GM23248 (cell line): ENCODE measurements at regions not wholly inside any gene's neighbourhood (a gene's known extent, or its start where the extent isn't known, plus 50 kb on each side); places are given as distances from the start of the nearest gene placed in this dataset.
"Not testable (repeated sequence)": the region's sequence is repeated elsewhere in the genome, so short reads cannot be mapped to it uniquely, and the experiment has no call there.

Experiments
- DNase-seq: peaks from one replicate; pipeline ENCODE4 v3.0.0-alpha.2; 2015
- H2AFZ ChIP-seq: fragments of 200-600 bp; sonication (generic); 2 replicates; pipeline ENCODE4 v1.6.1; 2016; ENCODE audit warnings: antibody characterized with exemption
- H3F3A ChIP-seq: fragments of 200-600 bp; sonication (generic); 2 replicates; pipeline ENCODE4 v1.6.1; 2016; ENCODE audit warnings: mild to moderate bottlenecking, antibody characterized with exemption, mixed run types; ENCODE audit not compliant: insufficient read depth
- H3K27ac ChIP-seq: fragments of 200-600 bp; sonication (generic); 2 replicates; pipeline ENCODE4 v1.5.1; 2016; ENCODE audit warnings: mild to moderate bottlenecking
- H3K27me3 ChIP-seq: fragments of 200-600 bp; sonication (generic); replicated peaks from 2 replicates; pipeline ENCODE4 v1.6.1; 2016; ENCODE audit warnings: mild to moderate bottlenecking; ENCODE audit not compliant: insufficient read depth
- H3K36me3 ChIP-seq: fragments of 200-600 bp; sonication (generic); 2 replicates; pipeline ENCODE4 v1.6.1; 2016; ENCODE audit warnings: low read depth, mild to moderate bottlenecking
- H3K4me1 ChIP-seq: fragments of 200-600 bp; sonication (generic); 2 replicates; pipeline ENCODE4 v1.6.1; 2016; ENCODE audit warnings: mild to moderate bottlenecking; ENCODE audit not compliant: insufficient read depth
- H3K4me2 ChIP-seq: fragments of 200-600 bp; sonication (generic); one replicate; pipeline ENCODE4 v1.6.1; 2016; ENCODE audit warnings: mild to moderate bottlenecking; ENCODE audit not compliant: unreplicated experiment
- H3K4me3 ChIP-seq: fragments of 200-600 bp; sonication (generic); 2 replicates; pipeline ENCODE4 v1.5.1; 2016; ENCODE audit warnings: mild to moderate bottlenecking
- H3K79me2 ChIP-seq: fragments of 200-600 bp; sonication (generic); 2 replicates; pipeline ENCODE4 v1.6.1; 2016; ENCODE audit warnings: mild to moderate bottlenecking; ENCODE audit not compliant: insufficient read depth
- H3K9ac ChIP-seq: fragments of 200-600 bp; sonication (generic); 2 replicates; pipeline ENCODE4 v1.6.1; 2016; ENCODE audit warnings: mild to moderate bottlenecking
- H3K9me2 ChIP-seq: fragments of 200-600 bp; sonication (generic); 2 replicates; pipeline ENCODE4 v1.6.1; 2016; ENCODE audit warnings: mixed run types, mild to moderate bottlenecking, moderate library complexity; ENCODE audit not compliant: insufficient read depth
- H3K9me3 ChIP-seq: fragments of 200-600 bp; sonication (generic); one replicate; pipeline ENCODE4 v1.6.1; 2017; ENCODE audit warnings: low read depth
- H4K20me1 ChIP-seq: fragments of 200-600 bp; sonication (generic); 2 replicates; pipeline ENCODE4 v1.6.0; 2016; ENCODE audit not compliant: insufficient read depth
- EZH2 ChIP-seq: fragments of 200-600 bp; sonication (generic); IDR thresholded peaks from 2 replicates; pipeline ENCODE4 v1.6.1; 2018; ENCODE audit warnings: antibody characterized with exemption, mild to moderate bottlenecking; ENCODE audit not compliant: insufficient read depth, poor library complexity, severe bottlenecking
- EZH2phosphoT487 ChIP-seq: fragments of 200-600 bp; sonication (generic); IDR thresholded peaks from 2 replicates; pipeline ENCODE4 v1.6.1; 2018; ENCODE audit warnings: antibody characterized with exemption, moderate library complexity, mild to moderate bottlenecking, low read depth; ENCODE audit not compliant: insufficient read depth
- WGBS, 2 experiments: methylation state at CpG; one replicate each; pipeline ENCODE4 v1.1.6; 2015 to 2017; ENCODE audit warnings: low lambda C conversion rate in 2 of 2, low coverage in 1 of 2; ENCODE audit errors: missing lambda C conversion rate in 2 of 2; 5-methylcytosine and 5-hydroxymethylcytosine counted together
- in situ Hi-C: fragments of 300-500 bp; cut with MboI; formaldehyde crosslinking; loops from 2 replicates; pipeline ENCODE4 v1.15.0; 2020

GRCh38 chr6:67768972-67769371 lies 866.1 kb upstream of the ADGRB3 start:
- H3K9me3 ChIP-seq = no peaks in the 10 kb centered on the region
- no peak for TF ChIP-seq EZH2phosphoT487
- no peak for TF ChIP-seq EZH2
- no peak overlapping the region for H3K9ac ChIP-seq
- H4K20me1 ChIP-seq = no peaks in the 10 kb centered on the region
- no peaks in the 10 kb centered on the region for H3F3A ChIP-seq
- in situ Hi-C loops = no loop called here
- no peaks in the 10 kb centered on the region for H3K9me2 ChIP-seq
- no peaks in the 10 kb centered on the region for H3K79me2 ChIP-seq
- no peaks in the 10 kb centered on the region for H3K4me1 ChIP-seq
- H3K27me3 ChIP-seq = no peaks in the 10 kb centered on the region
- no peaks in the 10 kb centered on the region for H3K36me3 ChIP-seq
- no peak overlapping the region for H2AFZ ChIP-seq
- no peak overlapping the region for H3K4me2 ChIP-seq
- no peak overlapping the region for H3K27ac ChIP-seq
- DNase-seq = no peak
- H3K4me3 ChIP-seq = no peak overlapping the region

DNA sequence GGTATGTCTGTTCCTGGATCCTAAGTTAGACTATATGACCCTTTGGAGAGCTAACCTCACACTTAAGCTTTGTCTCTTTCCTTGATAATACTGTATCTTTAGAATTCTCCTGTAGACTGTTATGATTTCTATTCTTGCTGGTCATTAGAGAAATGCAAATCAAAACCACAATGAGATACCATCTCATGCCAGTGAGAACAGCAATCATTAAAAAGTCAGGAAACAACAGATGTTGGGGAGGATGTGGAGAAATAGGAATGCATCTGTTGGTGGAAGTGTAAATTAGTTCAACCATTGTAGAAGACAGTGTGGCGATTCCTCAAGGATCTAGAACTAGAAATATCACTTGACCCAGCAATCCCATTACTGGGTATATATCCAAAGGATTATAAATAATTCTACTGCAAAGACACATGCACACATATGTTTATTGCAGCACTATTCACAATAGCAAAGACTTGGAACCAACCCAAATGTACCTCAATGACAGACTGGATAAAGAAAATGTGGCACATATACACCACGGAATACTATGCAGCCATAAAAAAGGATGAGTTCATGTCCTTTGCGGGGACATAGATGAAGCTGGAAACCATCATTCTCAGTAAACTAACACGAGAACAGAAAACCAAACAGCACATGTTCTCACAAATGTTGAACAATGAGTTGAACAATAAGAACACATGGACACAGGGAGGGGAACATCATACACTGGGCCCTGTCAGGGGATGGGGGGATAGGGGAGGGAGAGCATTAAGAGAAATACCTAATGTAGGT lies 867.8 kb upstream of the ADGRB3 start:
- H2AFZ ChIP-seq, H3F3A ChIP-seq, H3K4me3 ChIP-seq, H3K79me2 ChIP-seq, H3K27ac ChIP-seq, in situ Hi-C loops, DNase-seq, H3K27me3 ChIP-seq, H3K9me3 ChIP-seq, H3K9me2 ChIP-seq, H3K4me2 ChIP-seq, H3K4me1 ChIP-seq, H4K20me1 ChIP-seq, H3K9ac ChIP-seq, H3K36me3 ChIP-seq: not testable (repeated sequence)
- WGBS, 2 experiments = 32 to 38% methylated on average over 4 of the region's 4 CpGs

GRCh38 chr6:67766057-67766456 lies 869.0 kb upstream of the ADGRB3 start:
- in situ Hi-C loops = no loop called here
- H3K9me2 ChIP-seq = no peaks in the 10 kb centered on the region
- DNase-seq = no peak

DNA sequence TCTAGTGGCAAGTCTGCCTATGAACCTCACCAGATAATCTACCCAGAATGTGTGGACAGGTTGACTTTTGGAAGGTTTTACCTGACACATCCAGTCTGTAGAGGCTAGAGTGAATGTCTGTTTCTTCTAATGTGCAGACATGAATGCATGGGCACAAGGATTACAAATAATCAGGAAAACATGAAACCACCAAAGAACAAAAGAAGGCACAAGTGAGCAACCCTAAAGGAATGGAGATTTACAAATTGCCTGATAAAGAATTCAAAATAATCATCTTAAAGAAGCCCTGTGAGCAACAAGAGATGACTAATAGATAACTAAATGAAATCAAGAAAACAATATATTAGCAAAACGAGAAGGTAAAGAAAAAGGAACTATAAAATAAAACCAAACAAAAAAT lies 876.1 kb upstream of the ADGRB3 start:
- TF ChIP-seq EZH2phosphoT487 (no peak), EZH2 (no peak)
- in situ Hi-C loops = no loop called here
- Histone ChIP-seq H3K79me2 (no peaks in the 10 kb centered on the region), H3K4me2 (no peak overlapping the region), H3K9ac (no peak overlapping the region), H3K4me1 (no peaks in the 10 kb centered on the region), H3K4me3 (no peak overlapping the region), H3K27me3 (no peaks in the 10 kb centered on the region), H3K9me2 (no peaks in the 10 kb centered on the region), H3K36me3 (no peaks in the 10 kb centered on the region), H2AFZ (no peak overlapping the region), H3K27ac (no peak overlapping the region), H4K20me1 (no peaks in the 10 kb centered on the region), H3F3A (no peaks in the 10 kb centered on the region), H3K9me3 (no peaks in the 10 kb centered on the region)
- DNase-seq = no peak
- WGBS, 2 experiments = 10 to 11% methylated on average over 1 of the region's 1 CpG

More at GRCh38 chr6:67766057-67766456, 869.0 kb upstream of the ADGRB3 start:
- H3K27me3 ChIP-seq = no peaks in the 10 kb centered on the region
- H2AFZ ChIP-seq = no peak overlapping the region
- no peaks in the 10 kb centered on the region for H3F3A ChIP-seq
- no peak overlapping the region for H3K4me3 ChIP-seq
- no peak overlapping the region for H3K9ac ChIP-seq
- no peak overlapping the region for H3K4me2 ChIP-seq
- H3K4me1 ChIP-seq = no peaks in the 10 kb centered on the region
- H3K36me3 ChIP-seq = no peaks in the 10 kb centered on the region
- TF ChIP-seq EZH2 (no peak), EZH2phosphoT487 (no peak)
- 0% methylated on average over 1 of the region's 1 CpG for whole genome bisulfite sequencing, 2 experiments
- H3K79me2 ChIP-seq = no peaks in the 10 kb centered on the region
- no peaks in the 10 kb centered on the region for H4K20me1 ChIP-seq
- no peak overlapping the region for H3K27ac ChIP-seq
- H3K9me3 ChIP-seq = no peaks in the 10 kb centered on the region
